ENCODE measurements at regions not wholly inside any gene's neighbourhood (a gene's known extent, or its start where the extent isn't known, plus 50 kb on each side); places are given as distances from the start of the nearest gene placed in this dataset.

DNA sequence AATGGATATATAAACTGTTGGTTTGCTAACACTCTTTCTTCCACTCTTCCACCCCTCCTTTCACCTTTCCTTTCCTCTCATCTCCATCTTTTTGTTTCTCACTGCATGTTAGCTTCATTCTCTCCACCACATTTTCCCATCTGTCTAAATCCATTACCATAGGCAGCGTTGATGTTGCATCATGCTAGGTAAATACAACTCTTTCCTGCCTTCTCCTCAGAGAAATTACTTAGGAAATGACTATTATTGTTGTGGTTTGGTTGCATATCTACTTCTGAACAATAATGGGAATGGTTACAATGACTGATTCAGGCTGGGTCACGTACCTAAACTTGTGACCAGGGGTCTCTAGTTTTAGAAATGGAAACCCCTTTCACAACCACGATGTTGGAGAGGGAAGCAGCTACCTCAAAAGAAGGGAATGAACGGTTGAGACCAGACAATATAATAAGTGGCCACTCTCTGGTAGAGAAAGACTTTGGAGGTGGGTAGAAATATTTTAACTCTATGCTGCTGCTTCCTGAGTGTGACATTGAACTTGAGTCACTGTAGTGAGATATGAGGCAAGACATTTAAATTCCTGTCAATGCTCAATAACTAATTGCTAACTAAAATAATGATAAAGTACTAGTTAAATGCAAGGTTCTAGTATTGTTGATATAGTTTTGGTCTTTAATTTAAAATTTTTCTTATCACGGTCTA lies 314.1 kb upstream of the TGFBR2 start:
- no peak for ATAC-seq (ENCODE audit: low read depth in 2 of 2)
- Mint-ChIP-seq H3K4me1 (peaks cover 0 to 7% (median 4%) of the 10 kb centered on the region in 3 donors), H3K4me3 (no peak overlapping the region), H3K9me3 (no peaks in the 10 kb centered on the region), H3K36me3 (no peaks in the 10 kb centered on the region), H3K27me3 (no peaks in the 10 kb centered on the region), H3K27ac (peak overlapping the region in 1 of 6 donors; percentile 65)
- DNase-seq = no peak

DNA sequence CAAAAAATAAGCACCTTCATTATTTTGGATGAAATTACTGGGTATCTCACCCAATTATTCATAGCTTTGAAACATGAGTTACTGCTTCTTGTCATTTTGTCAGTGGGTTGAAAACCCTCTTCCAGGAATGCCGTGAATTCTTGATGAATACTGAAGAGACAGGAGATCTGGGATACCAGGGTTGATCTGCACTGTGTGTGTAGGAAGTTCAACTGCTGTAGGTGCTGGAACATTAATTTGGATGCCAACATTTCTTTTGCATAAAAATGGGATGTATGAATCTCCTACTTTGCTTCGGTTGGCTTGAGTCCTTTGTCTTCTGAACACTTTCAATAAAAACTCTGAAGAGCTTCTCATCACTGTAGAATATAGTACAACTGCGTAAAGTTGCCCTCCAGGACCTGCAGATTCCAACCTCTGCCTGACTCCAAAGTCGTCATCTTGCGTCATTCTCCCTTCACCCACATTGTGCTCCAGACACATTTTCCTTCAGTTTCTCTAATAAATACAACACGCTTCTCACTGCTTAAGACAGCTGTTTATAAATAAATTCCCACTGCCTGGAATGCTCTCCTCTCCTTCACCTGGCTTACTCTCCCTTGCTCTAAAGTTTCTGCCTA lies 312.7 kb upstream of the TGFBR2 start:
- DNase-seq (no peak), ATAC-seq (ENCODE audit: low read depth in 2 of 2) (no peak)
- H3K9me3 Mint-ChIP-seq = no peaks in the 10 kb centered on the region
- no peak overlapping the region for H3K27ac Mint-ChIP-seq
- no peaks in the 10 kb centered on the region for H3K27me3 Mint-ChIP-seq
- H3K36me3 Mint-ChIP-seq = no peaks in the 10 kb centered on the region
- H3K4me3 Mint-ChIP-seq = no peak overlapping the region
- peaks cover 0 to 4% (median 4%) of the 10 kb centered on the region in 3 donors for H3K4me1 Mint-ChIP-seq

DNA sequence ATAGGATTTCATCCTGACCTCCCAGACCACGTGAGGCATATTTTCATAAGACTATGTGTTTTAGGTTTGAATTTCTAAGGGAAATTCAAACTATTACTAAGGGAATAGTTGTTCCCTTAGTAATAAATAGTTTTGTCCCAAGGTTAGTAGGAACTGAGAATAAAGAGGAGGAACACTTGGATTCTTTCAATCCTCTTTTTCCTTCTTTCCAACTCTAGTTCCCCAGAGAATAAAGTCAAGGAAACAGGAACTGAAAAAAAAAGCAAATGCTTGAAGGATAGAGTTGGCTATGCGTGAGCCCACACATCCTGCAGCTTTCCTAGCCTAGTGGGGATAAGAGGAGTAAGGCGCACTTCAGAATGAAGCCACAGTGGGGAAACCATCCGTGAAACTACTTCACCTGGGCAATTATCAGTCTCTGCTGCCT lies 312.1 kb upstream of the TGFBR2 start:
- Mint-ChIP-seq H3K9me3 (no peaks in the 10 kb centered on the region), H3K4me1 (peaks cover 0 to 4% (median 4%) of the 10 kb centered on the region in 3 donors), H3K27ac (no peak overlapping the region), H3K27me3 (no peaks in the 10 kb centered on the region), H3K4me3 (no peak overlapping the region), H3K36me3 (no peaks in the 10 kb centered on the region)
- DNase-seq (no peak), ATAC-seq (ENCODE audit: low read depth in 2 of 2) (no peak)

DNA sequence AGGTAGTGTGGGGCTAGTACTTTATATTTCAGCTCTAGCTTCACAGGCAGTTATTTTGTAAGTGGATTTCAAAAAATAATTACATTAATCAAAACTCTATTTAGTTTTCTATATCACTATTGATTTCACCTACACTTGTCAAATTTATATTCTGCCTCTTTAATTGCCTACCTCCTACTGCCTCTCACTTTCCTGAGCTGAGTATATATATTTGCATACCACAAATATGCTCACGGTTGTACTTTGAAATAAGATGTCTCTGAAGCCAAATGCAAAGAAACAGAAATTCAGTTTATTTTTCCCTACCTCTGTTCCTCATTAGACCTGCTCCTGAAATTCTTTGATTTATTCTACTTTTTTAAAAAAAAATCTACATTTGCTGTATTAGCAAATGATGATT lies 309.3 kb upstream of the TGFBR2 start:
- H3K4me3 Mint-ChIP-seq = no peak overlapping the region
- no peak for DNase-seq

DNA sequence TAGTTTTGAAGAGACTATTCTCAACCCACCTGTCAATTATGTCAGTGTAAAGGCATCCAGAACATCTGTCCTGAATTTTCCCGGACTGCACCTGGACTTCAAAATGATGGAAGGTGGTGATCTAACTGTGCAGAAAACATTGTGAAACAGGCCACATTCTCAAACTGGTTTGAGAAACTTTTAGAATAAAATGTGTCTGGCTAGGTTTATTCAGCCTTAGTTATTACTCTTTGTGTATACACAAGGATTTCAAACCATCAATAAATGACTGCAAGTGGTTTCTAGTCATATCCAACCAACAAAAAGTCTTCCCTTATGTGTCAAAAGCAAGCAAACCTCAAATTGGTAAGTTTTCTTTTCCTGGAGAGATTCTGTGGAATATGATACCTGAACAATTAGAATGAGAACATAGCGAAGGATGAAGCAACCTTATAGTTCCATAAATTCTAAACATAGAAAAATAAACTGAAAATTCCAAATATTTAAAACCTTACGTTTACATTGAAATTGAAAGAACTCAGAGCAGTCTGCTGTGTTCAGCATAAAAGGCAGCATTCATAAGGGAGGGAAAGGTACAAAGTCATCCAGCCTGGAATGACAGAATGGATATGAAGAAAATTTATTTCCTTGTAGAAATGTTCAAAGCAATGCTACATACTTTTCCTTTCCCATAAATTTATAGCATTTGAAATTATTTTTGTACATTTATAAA lies 306.6 kb upstream of the TGFBR2 start:
- Mint-ChIP-seq H3K4me1 (peaks cover 0 to 7% (median 0%) of the 10 kb centered on the region in 3 donors), H3K4me3 (no peak overlapping the region), H3K27me3 (peaks cover 0 to 6% (median 0%) of the 10 kb centered on the region in 3 donors), H3K36me3 (peaks cover 0 to 5% of the 10 kb centered on the region in 2 donors), H3K27ac (no peak overlapping the region), H3K9me3 (peaks cover 0 to 6% (median 3%) of the 10 kb centered on the region in 7 donors)
- ATAC-seq (ENCODE audit: low read depth in 2 of 2) (no peak), DNase-seq (no peak)

More for the DNA sequence above, 309.3 kb upstream of the TGFBR2 start:
- ATAC-seq (ENCODE audit: low read depth in 2 of 2) = no peak
- Mint-ChIP-seq H3K27me3 (peaks cover 0 to 6% (median 0%) of the 10 kb centered on the region in 3 donors), H3K36me3 (no peaks in the 10 kb centered on the region), H3K27ac (no peak overlapping the region), H3K4me1 (peaks cover 0 to 7% (median 0%) of the 10 kb centered on the region in 3 donors), H3K9me3 (no peaks in the 10 kb centered on the region)

DNA sequence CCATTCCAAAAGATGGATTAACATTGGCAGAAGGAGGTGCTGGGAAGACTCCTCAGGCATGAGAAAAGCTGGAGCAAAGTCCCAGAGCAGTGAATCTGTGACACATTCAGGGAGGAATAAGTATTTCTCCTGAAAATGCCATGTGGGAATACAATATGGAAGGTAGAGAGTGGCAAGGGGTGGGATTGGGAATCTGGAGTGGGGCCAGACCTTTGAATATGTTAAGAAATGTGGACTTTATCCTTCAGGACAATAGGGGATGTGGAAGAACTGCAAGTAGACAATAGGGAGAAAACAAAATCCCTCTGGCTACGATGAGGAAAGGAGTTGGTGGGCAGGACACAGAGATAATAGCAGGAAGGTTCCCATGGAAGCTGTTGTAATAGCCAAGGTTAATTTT lies 305.6 kb upstream of the TGFBR2 start:
- ATAC-seq (ENCODE audit: low read depth in 2 of 2) (no peak), DNase-seq (no peak)
- peaks cover 0 to 5% of the 10 kb centered on the region in 2 donors for H3K36me3 Mint-ChIP-seq
- no peak overlapping the region for H3K27ac Mint-ChIP-seq
- H3K9me3 Mint-ChIP-seq = peaks cover 0 to 6% (median 4%) of the 10 kb centered on the region in 7 donors
- peaks cover 0 to 7% (median 0%) of the 10 kb centered on the region in 3 donors for H3K4me1 Mint-ChIP-seq
- H3K27me3 Mint-ChIP-seq = peaks cover 0 to 6% (median 0%) of the 10 kb centered on the region in 3 donors
- no peak overlapping the region for H3K4me3 Mint-ChIP-seq

DNA sequence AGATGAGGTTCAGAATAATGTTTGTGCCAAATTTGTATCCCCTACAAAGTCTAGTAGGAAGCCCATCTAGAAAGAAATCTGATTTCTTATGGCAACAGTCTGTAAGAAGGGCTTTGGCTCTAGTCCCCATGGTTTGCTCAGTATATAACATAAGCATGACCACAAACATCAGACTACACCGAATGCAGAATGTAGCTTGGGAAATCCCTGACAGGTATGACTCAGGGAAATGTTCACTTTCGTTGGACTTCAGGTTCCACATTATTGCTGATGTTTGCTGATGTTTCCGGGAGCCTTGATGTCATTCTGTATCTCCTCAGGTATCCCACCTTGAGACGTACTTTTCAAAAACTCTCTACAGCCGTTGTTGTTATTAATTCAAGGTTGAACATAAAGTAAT lies 304.4 kb upstream of the TGFBR2 start:
- H3K27me3 Mint-ChIP-seq = peaks cover 0 to 6% (median 0%) of the 10 kb centered on the region in 3 donors
- peaks cover 0 to 5% of the 10 kb centered on the region in 2 donors for H3K36me3 Mint-ChIP-seq
- DNase-seq (no peak), ATAC-seq (ENCODE audit: low read depth in 2 of 2) (no peak)
- H3K4me1 Mint-ChIP-seq = peaks cover 0 to 6% (median 0%) of the 10 kb centered on the region in 3 donors
- H3K27ac Mint-ChIP-seq = no peak overlapping the region
- peaks cover 2 to 16% (median 7%) of the 10 kb centered on the region in 7 donors for H3K9me3 Mint-ChIP-seq
- no peak overlapping the region for H3K4me3 Mint-ChIP-seq

DNA sequence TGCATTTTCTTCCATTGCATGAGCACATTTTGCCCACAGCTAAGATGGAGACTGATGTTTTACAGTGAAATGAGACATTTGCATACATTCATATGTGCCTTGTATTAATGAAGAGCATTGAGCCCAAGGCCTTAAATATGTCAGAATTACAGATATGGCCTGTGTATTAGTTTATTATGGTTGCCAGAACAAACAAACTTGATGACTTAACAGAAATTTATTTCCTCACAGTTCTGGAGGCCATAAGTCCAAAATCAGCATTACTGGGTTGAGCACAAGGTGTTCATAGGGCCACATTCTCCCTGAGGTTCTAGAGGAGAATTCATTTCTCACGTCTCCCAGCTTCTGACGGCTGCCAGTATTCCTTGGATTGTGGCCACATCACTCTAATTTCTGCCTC lies 302.6 kb upstream of the TGFBR2 start:
- no peak overlapping the region for H3K4me3 Mint-ChIP-seq
- peaks cover 0 to 5% of the 10 kb centered on the region in 2 donors for H3K36me3 Mint-ChIP-seq
- no peak for ATAC-seq (ENCODE audit: low read depth in 2 of 2)
- peak overlapping the region in 1 of 6 donors; percentile 35 for H3K27ac Mint-ChIP-seq
- peaks cover 0 to 3% (median 0%) of the 10 kb centered on the region in 3 donors for H3K4me1 Mint-ChIP-seq
- peaks cover 0 to 6% (median 0%) of the 10 kb centered on the region in 3 donors for H3K27me3 Mint-ChIP-seq
- peaks cover 2 to 16% (median 7%) of the 10 kb centered on the region in 7 donors for H3K9me3 Mint-ChIP-seq
- DNase-seq = no peak

DNA sequence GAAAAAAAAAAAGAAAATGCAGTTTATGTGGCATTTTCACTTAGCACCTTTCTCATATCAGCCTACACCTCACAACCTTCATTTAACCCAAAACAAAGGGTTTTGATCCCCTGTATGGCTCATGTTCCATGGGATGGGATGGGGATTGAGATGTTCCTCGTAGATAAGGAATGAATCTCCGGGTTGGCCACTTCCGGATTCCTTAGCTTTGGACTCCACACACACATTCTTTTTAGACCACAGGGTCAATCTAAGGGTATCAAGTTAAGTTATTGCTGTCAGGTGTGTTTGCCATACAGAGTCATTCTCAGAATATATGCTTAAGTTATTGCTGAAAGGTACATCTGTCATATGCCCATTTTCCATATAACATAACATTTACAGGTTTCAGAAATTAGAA lies 301.4 kb upstream of the TGFBR2 start:
- Mint-ChIP-seq H3K36me3 (peaks cover 0 to 5% of the 10 kb centered on the region in 2 donors), H3K27me3 (peaks cover 0 to 6% (median 0%) of the 10 kb centered on the region in 3 donors), H3K9me3 (peaks cover 2 to 16% (median 7%) of the 10 kb centered on the region in 7 donors), H3K4me1 (peaks cover 0 to 3% (median 0%) of the 10 kb centered on the region in 3 donors), H3K4me3 (no peak overlapping the region), H3K27ac (no peak overlapping the region)
- DNase-seq = no peak
- ATAC-seq (ENCODE audit: low read depth in 2 of 2) = no peak

DNA sequence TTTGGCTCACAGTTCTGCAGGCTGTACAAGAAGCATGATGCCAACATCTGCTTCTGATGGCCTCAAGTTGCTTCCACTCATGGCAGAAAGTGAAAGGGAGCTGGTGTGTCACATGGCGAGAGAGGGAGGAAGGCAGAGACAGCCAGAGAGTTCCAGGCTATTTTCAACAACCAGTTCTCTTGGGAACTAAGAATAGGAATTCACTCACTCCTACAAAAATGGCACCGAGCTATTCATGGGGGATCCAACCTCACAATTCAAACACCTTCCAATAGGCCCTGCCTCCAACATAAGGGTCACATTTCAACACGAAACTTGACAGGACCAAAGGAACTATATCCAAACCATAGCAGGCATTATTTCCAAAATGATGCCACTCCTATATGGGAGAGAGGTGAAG lies 299.5 kb upstream of the TGFBR2 start:
- Mint-ChIP-seq H3K27me3 (no peaks in the 10 kb centered on the region), H3K9me3 (peaks cover 2 to 16% (median 7%) of the 10 kb centered on the region in 7 donors), H3K4me1 (no peaks in the 10 kb centered on the region), H3K36me3 (peaks cover 0 to 5% of the 10 kb centered on the region in 2 donors), H3K4me3 (no peak overlapping the region), H3K27ac (no peak overlapping the region)
- no peak for DNase-seq
- ATAC-seq (ENCODE audit: low read depth in 2 of 2) = no peak

DNA sequence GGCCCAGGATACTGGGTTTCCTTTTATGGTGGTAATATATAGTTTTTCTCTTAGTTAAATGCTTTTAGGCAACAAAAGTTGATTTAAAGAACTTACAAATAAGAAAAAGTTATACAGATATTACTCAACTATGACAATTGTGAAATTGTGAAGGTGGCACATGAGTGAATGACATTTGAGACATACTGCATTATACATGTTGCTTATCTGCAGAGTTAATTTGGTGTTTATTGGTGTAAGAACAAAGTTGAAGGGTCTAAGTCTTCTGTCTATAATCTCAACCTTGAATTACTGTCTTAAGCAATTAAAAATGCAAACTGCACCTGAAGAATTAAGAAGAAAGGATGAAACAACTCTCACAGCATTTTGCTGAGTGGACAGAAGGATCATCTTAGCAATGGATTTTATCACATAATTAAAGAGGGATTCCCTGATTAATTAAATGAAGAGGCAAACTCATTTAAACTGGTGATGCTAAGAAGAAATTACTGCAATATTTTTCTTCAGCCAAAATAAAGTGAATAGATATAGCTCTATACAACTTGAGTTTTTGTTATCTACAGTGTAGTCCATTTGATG lies 298.9 kb upstream of the TGFBR2 start:
- peaks cover 2 to 16% (median 7%) of the 10 kb centered on the region in 7 donors for H3K9me3 Mint-ChIP-seq
- H3K36me3 Mint-ChIP-seq = peaks cover 0 to 5% of the 10 kb centered on the region in 2 donors
- H3K4me3 Mint-ChIP-seq = no peak overlapping the region
- ATAC-seq (ENCODE audit: low read depth in 2 of 2) (no peak), DNase-seq (no peak)
- H3K4me1 Mint-ChIP-seq = no peaks in the 10 kb centered on the region
- no peaks in the 10 kb centered on the region for H3K27me3 Mint-ChIP-seq
- peak overlapping the region in 1 of 6 donors; percentile 46 for H3K27ac Mint-ChIP-seq

DNA sequence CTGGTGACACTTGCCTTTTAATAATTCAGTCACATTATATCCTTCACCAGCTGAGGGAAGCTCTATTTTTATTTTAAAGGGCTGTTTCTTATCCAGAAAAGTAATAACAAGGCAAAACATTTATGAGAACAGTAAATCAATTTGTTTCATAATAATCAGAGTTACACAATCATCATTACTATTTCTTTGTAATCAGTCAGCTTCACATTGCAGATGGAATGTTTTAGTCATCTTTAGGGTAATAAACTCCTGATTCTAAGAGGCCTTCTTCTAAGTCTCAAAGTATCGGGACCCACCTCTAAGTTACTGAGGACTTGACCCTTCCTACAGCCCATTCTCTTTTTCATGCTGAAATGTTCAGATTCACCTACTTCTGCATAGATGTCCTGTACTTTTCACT lies 298.3 kb upstream of the TGFBR2 start:
- ATAC-seq (ENCODE audit: low read depth in 2 of 2) = no peak
- Mint-ChIP-seq H3K27ac (no peak overlapping the region), H3K27me3 (no peaks in the 10 kb centered on the region), H3K36me3 (peaks cover 0 to 5% of the 10 kb centered on the region in 2 donors), H3K4me1 (no peaks in the 10 kb centered on the region), H3K9me3 (peaks cover 2 to 16% (median 7%) of the 10 kb centered on the region in 7 donors), H3K4me3 (no peak overlapping the region)
- DNase-seq = no peak

Data from naive B cell (primary cell).